ENCODE measurements at regions not wholly inside any gene's neighbourhood (a gene's known extent, or its start where the extent isn't known, plus 50 kb on each side); places are given as distances from the start of the nearest gene placed in this dataset.

DNA sequence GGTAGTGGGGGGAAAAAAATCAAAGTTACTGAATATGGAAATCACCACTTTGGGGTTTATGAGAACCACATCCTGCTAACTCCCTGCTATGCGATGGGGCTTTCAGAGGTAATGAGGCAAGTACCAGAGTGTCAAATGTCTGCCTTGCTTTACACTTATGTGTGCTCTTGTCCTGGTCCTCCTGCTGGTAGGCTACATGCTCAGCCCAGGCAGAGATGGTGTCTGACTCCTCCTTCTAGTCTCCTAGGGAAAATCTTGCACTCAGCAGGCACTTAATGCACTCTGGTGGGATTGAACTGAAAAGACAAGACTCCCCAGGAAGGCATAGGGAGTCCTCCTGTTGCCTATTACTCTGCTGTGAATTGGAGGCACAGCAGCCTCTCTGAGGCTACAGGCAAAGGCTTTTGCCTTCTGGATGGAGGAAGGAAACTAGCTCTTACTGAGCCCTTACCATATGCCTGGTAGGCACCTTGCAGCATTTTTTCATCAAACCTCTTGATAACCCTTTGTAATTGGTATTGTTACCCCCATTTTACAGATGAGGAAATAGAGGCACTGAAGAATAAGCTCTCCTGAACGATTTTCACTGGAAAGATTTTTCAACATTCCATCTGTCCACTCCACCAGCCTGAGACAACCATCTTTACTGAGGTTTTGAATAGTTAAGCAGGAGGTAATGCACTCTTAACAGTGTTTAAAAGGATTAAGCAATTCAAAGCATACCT, 132.1 kb upstream of the PAX6 start:
- Histone ChIP-seq H3K36me3 (no peaks in the 10 kb centered on the region), H3K4me3 (ENCODE audit: low read depth in 1 of 2, low read length in 1 of 2) (no peak overlapping the region), H3K4me1 (ENCODE audit: control insufficient read depth in 1 of 2, insufficient read depth in 1 of 2, low read depth in 1 of 2, low read length in 1 of 2) (no peaks in the 10 kb centered on the region), H3K27me3 (no peaks in the 10 kb centered on the region), H3K9me3 (no peaks in the 10 kb centered on the region), H3K27ac (no peak overlapping the region)
- TF ChIP-seq, protein P1, sequence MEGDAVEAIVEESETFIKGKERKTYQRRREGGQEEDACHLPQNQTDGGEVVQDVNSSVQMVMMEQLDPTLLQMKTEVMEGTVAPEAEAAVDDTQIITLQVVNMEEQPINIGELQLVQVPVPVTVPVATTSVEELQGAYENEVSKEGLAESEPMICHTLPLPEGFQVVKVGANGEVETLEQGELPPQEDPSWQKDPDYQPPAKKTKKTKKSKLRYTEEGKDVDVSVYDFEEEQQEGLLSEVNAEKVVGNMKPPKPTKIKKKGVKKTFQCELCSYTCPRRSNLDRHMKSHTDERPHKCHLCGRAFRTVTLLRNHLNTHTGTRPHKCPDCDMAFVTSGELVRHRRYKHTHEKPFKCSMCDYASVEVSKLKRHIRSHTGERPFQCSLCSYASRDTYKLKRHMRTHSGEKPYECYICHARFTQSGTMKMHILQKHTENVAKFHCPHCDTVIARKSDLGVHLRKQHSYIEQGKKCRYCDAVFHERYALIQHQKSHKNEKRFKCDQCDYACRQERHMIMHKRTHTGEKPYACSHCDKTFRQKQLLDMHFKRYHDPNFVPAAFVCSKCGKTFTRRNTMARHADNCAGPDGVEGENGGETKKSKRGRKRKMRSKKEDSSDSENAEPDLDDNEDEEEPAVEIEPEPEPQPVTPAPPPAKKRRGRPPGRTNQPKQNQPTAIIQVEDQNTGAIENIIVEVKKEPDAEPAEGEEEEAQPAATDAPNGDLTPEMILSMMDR (IDR thresholded peaks at IDR 0.05) = no peak

DNA sequence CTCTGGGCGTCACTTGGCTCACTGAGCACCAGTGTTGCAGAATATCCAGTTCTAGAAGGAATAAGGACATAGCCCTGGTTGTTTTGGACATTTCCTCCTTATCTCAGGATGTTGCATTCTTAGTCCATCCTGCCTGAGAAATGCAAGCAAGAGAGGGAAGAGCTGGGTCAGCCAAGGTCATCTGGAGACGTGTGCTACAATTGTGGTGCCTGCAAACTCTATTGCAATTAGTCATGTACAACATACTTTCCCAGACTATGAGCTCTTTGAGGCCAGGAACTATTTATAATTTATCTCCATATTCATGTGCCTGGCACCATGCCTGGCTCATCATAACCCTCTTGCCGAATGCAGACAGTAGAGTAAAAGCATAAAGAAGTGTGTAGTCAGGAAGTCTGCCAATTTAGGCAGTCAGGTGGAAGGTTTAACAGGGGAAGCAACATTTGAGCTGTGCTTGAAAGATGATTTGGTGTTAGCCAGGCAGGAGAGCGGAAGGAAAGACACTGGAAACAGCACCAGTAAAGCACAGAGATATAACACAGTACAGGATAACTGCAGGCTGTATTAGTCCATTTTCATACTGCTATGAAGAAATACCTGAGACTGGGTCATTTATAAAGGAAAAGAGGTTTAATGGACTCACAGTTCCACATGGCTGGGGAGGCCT, 129.4 kb upstream of the PAX6 start:
- no peaks in the 10 kb centered on the region for H3K9me3 ChIP-seq
- no peaks in the 10 kb centered on the region for H3K4me1 ChIP-seq (ENCODE audit: control insufficient read depth in 1 of 2, insufficient read depth in 1 of 2, low read depth in 1 of 2, low read length in 1 of 2)
- no peaks in the 10 kb centered on the region for H3K36me3 ChIP-seq
- H3K27ac ChIP-seq = no peak overlapping the region
- H3K27me3 ChIP-seq = peaks cover 3% of the 10 kb centered on the region
- TF ChIP-seq, protein P1 (IDR thresholded peaks at IDR 0.05) = no peak
- H3K4me3 ChIP-seq (ENCODE audit: low read depth in 1 of 2, low read length in 1 of 2) = no peak overlapping the region

DNA sequence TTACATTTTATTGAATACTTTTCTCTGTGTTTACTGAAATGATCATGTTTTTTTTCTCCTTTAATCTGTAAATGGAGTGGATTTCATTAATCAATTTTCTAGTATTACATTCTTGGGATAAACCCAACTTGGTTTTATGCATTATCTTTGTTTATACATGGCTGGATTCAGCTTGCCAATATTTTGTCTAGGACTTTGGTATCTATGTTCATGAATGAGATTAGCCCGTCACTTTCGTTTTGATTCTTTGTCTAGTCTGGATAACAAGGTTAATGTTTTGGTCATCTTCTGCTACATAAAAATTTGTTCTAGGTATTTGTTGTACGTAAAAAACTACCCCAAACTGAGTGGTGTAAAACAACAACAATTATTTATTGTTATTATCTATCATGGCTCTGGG, 127.9 kb upstream of the PAX6 start:
- Histone ChIP-seq H3K4me1 (ENCODE audit: control insufficient read depth in 1 of 2, insufficient read depth in 1 of 2, low read depth in 1 of 2, low read length in 1 of 2) (no peaks in the 10 kb centered on the region), H3K27ac (no peak overlapping the region), H3K4me3 (ENCODE audit: low read depth in 1 of 2, low read length in 1 of 2) (no peak overlapping the region), H3K27me3 (peaks cover 3% of the 10 kb centered on the region), H3K9me3 (no peaks in the 10 kb centered on the region), H3K36me3 (no peaks in the 10 kb centered on the region)
- TF ChIP-seq, protein P1 (IDR thresholded peaks at IDR 0.05) = no peak

DNA sequence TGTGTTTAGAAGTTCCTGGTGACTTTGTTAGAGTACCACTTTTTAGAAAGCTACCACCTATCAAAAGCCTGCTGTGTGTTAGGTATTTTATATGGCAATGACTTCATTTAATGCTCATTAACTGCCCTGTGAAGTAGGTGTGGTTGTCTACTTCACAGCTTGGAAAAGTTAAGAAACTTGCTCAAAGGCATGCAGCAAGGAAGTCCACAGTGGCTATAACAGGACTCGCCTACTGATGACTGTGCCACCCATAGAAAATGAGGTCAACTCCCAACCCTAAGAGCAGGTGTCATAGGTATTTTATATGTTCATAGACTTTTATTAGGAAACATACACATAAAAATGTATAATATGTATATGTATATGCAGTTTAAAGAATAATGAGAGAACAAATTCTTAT, 125.2 kb upstream of the PAX6 start:
- TF ChIP-seq, protein P1 (IDR thresholded peaks at IDR 0.05) = no peak

DNA sequence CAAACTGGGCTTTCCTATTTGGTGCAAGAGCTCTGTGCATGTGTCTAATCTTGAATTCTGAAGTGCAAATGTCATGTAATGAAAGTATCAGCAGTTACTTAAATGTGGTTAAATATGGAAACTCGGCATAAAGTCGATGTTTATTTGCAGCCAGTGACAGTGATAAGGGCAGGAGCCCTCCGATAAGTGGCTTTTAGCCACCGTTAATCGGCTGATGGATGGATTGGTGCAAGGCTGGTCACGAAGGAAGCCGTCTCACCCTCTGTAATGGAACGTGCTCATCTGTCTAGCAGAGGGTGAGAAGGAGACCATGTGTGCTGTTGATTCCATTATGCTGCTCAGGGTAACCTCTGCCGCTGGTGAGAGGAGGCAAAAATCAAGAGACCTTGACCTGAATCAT, 121.8 kb upstream of the PAX6 start:
- Histone ChIP-seq H3K4me3 (ENCODE audit: low read depth in 1 of 2, low read length in 1 of 2) (no peak overlapping the region), H3K9me3 (no peaks in the 10 kb centered on the region), H3K27ac (no peak overlapping the region), H3K4me1 (ENCODE audit: control insufficient read depth in 1 of 2, insufficient read depth in 1 of 2, low read depth in 1 of 2, low read length in 1 of 2) (no peaks in the 10 kb centered on the region), H3K27me3 (peaks cover 3% of the 10 kb centered on the region), H3K36me3 (no peaks in the 10 kb centered on the region)
- TF ChIP-seq, protein P1 (IDR thresholded peaks at IDR 0.05) = no peak

More for the DNA sequence above, 125.2 kb upstream of the PAX6 start:
- no peak overlapping the region for H3K27ac ChIP-seq
- H3K27me3 ChIP-seq = peaks cover 3% of the 10 kb centered on the region
- H3K9me3 ChIP-seq = no peaks in the 10 kb centered on the region
- H3K36me3 ChIP-seq = no peaks in the 10 kb centered on the region
- H3K4me3 ChIP-seq (ENCODE audit: low read depth in 1 of 2, low read length in 1 of 2) = no peak overlapping the region
- H3K4me1 ChIP-seq (ENCODE audit: control insufficient read depth in 1 of 2, insufficient read depth in 1 of 2, low read depth in 1 of 2, low read length in 1 of 2) = no peaks in the 10 kb centered on the region

Measured in neutrophil (primary cell).